ENCODE measurements at regions not wholly inside any gene's neighbourhood (a gene's known extent, or its start where the extent isn't known, plus 50 kb on each side); places are given as distances from the start of the nearest gene placed in this dataset.

GRCh38 chr21:27412530-27412929 lies 445.6 kb upstream of the ADAMTS5 start:
- TF ChIP-seq, protein P1, sequence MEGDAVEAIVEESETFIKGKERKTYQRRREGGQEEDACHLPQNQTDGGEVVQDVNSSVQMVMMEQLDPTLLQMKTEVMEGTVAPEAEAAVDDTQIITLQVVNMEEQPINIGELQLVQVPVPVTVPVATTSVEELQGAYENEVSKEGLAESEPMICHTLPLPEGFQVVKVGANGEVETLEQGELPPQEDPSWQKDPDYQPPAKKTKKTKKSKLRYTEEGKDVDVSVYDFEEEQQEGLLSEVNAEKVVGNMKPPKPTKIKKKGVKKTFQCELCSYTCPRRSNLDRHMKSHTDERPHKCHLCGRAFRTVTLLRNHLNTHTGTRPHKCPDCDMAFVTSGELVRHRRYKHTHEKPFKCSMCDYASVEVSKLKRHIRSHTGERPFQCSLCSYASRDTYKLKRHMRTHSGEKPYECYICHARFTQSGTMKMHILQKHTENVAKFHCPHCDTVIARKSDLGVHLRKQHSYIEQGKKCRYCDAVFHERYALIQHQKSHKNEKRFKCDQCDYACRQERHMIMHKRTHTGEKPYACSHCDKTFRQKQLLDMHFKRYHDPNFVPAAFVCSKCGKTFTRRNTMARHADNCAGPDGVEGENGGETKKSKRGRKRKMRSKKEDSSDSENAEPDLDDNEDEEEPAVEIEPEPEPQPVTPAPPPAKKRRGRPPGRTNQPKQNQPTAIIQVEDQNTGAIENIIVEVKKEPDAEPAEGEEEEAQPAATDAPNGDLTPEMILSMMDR (IDR thresholded peaks at IDR 0.05; ENCODE audit: low read depth, low read length, poor library complexity, severe bottlenecking), result no peak
- TF ChIP-seq EZH2phosphoT487 (IDR thresholded peaks at IDR 0.05; ENCODE audit: borderline replicate concordance, low read length), result no peak
